ENCODE measurements at regions not wholly inside any gene's neighbourhood (a gene's known extent, or its start where the extent isn't known, plus 50 kb on each side); places are given as distances from the start of the nearest gene placed in this dataset.

- TF ChIP-seq POLR2A (IDR thresholded peaks at IDR 0.05; ENCODE audit: low read depth, low read length) (no peak), TAF1 (IDR thresholded peaks at IDR 0.05; ENCODE audit: low read depth, low read length) (no peak), POLR2AphosphoS5 (IDR thresholded peaks at IDR 0.05; ENCODE audit: low read depth, low read length) (no peak), PAX5 (IDR thresholded peaks at IDR 0.05; ENCODE audit: insufficient read depth, low read length, severe bottlenecking) (no peak), SPI1 (IDR thresholded peaks at IDR 0.05; ENCODE audit: low read depth, low read length) (no peak)
These were observed 462.0 kb downstream of the PDCD6IP start for GRCh38 chr3:34260271-34261000.
